G401.6 (cell line): ENCODE measurements at regions not wholly inside any gene's neighbourhood (a gene's known extent, or its start where the extent isn't known, plus 50 kb on each side); places are given as distances from the start of the nearest gene placed in this dataset.
"Not testable (repeated sequence)": the region's sequence is repeated elsewhere in the genome, so short reads cannot be mapped to it uniquely, and the experiment has no call there.

ENCODE experiments used
- FAIRE-seq: peaks from 2 replicates; lab custom pipeline; 2012; peaks lifted over from hg19 to GRCh38; lab: Jason Lieb, UNC

DNA sequence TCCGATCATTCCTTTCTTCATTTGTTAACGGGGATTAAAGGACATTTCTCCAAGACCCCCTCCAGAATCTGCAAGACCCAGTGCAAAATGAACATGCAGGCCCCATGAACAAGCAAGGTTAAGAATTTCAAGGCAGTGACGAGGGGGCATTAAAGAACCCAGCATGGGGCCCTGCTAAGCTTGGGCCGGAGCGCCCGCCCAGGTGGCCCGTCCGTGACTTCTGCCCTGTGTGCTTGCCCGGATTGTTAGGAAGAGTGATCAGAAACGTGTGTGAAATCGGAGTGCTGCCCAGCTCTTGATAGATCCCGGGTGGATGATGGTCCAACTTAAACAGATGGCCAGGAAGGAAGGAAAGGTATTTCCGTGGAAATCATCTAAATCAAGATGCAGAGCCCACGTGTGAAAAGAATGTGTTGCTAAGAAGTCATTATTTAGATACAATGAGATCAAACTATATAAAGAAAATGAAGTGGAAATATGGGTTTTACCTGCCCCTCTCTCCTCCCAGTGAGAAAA lies 213.6 kb downstream of the KLF6 start:
- FAIRE-seq: no peak

DNA sequence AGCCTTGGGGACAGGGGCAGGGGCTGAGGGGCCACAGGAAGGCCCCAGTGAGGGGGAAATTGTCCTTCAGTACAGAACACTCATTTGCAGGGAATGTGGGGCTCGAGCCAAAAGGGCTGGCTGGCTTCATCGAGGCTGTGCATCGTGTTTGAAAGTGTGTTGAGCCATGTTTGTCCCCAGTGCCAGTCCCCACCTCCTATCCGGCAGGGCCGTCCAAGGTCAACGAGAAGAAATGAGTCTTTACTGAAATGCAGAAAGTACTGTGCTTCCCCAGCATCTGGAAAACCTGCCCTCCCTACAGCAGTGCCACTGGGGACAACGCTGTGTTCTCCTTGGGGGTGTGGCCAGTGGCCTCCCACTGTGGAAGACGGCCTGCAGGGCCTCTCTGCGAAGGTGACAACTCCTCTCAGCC lies 214.1 kb downstream of the KLF6 start:
- no peak for FAIRE-seq

DNA sequence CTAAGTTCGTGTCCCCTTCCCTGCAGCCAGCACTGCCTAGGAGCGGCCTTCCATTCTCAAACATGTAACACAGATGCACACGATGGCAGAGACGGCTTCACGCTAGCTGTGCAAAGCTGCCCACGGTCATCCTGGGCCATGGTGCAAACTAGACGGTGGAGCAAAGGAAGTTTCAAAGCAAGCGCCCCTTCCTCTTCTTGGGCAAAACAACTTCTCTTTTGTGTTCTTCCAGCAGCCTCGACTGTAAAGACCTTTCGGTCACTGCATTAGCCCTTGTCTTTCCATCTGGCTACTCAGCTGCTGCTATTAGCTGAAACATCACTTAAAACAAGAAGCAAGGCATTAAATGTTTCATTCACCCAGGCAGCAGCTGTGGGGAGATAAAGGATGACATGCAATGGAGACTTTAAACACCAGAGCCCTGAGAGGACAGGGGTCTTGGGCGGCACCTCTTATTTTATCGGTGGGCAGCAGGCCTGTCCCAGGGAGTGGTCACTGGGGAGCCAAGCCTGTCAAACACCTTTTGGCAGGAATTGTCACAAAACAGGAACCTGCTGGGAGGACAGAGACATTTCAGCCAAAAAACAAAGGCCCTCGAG lies 214.8 kb downstream of the KLF6 start:
- no peak for FAIRE-seq

DNA sequence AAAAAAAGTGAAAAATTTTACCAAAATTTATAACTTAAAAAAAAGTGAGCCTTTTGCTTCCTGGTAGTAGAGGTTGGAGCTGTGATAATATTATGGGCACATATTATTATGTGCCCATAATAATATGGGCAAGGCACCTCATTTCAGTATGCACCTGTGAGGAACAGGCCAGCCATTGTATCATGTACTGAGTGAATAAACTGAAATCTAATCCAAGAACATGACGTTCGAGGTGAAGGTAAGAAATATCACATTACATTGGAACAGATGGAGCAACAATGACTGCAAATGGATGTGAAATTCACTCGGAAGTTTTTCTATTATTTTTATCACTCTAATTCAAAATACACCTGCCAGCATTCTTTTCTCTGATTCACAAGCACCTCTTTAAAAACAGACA lies 216.0 kb downstream of the KLF6 start:
- no peak for FAIRE-seq

DNA sequence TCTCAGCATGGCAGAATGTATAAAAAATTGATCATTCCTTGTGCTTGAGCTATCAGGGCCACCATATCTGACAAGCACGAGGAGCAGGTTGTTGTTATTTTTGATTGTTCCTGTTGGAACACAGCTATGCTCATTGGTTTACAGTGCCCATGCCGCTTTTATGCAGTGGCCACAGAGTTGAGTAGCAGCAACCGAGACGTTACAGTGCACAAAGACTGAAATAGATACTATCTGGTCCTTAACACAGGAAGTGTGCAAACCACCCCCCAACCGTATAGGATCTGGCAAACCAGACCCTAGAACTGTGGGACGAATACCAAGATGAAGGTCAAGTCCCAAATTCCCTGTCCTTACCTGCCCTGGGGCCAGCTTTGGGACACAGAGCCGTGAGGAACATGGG lies 216.6 kb downstream of the KLF6 start:
- no peak for FAIRE-seq

DNA sequence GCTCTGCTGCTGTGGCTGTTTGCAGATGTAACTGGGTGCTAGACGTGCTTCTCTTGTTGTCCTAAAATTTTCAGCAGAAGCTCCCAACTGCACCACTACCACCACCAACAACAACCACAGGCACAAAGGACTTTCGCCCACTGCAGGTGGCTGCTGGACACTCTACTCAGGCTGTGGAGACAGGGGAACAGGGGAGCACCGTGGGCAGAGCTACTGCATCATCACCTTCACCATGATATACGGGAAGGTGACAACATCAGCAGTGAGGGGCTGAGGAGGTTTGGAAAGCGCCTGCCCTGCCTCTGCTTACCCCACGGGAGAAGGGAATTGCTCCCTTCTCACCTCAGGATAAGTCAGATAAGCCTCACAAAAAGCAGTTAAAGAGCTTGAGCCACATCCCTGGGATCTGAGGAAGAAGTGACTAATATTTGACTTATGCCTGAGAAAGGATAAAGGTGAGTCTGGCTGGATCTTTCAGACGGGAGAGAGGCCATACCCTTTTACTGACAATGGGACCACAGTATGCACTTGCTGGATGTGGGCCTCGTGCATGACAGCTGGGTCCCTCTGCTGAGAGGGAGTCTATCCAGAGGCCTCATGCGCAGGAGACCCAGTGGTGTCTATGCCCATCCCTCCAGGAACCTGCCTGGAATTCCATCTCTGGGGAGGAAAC lies 217.6 kb downstream of the KLF6 start:
- FAIRE-seq: no peak

DNA sequence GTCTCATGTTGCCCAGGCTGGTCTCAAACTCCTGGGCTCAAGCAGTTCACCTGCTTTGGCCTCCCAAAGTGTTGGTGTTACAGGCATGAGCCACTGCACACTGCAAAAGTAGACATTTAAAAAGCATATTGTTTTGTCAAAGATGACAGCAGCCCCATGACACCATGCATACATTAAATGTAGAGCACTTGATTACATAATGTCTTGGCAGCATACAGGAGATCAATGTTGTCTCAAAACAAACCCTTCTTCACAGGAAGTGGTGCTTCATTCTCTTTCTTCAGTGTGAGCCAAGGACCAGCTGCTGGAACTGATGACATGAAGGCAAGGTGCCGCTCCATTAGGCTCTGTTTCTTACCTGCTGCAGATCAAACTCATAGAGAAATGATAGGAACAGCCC lies 218.4 kb downstream of the KLF6 start:
- no peak for FAIRE-seq

DNA sequence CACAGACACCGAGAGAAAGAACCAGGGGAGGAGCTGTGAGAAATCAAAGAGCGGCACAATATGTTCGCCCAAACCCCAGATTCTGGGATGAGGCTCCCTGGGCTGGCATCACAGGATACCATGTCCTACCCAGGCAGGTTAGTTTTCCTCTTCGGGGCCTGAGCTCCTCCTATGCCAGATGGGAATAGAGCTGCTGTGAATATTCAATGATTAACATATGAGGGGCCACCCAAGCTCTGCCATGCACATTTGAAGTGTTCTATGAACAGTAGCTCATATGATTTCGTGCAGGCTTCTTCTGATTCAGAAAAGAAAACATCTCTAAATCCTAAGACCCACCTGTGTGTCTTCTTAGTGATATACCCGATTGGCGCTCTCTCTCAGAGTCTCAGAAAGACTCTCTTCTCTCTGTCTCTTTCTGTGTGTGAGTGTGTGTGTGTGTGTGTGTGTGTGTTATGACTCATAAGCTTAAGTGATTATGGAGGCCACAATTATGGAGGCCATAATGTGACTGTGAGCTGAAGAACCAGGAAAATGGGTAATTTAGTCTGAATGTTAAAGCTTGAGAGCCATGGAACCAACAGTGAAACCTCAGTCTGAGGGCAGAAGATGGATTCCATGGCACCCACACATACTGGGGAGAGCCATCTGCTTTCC lies 220.5 kb downstream of the KLF6 start:
- FAIRE-seq: no peak

DNA sequence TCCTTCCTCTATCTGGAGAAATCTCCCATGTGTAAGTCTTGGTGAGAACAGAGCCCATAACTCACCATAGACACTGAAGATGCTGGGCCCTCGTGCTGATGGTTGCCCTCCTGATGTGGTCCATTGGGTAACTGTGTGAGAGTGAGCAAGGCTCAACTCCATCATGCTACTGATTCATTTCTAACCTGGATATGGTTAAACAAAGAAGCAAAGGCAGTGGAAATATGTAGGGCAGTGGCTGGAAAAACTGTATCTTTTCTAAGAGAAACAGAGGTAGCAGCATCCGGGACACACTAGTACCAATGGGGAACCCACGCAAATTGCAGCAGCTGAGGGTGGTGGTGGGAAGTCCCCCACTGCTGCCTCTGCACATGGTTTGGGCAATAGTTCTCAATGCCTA lies 221.7 kb downstream of the KLF6 start:
- FAIRE-seq: no peak

DNA sequence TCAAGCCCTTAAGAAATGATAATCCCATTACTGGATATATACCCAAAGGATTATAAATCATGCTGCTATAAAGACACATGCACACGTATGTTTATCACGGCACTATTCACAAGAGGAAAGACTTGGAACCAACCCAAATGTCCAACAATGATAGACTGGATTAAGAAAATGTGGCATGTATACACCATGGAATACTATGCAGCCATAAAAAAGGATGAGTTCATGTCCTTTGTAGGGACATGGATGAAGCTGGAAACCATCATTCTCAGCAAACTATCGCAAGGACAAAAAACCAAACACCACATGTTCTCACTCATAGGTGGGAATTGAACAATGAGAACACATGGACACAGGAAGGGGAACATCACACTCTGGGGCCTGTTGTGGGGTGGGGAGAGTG lies 224.4 kb downstream of the KLF6 start:
- not testable (repeated sequence) for FAIRE-seq

DNA sequence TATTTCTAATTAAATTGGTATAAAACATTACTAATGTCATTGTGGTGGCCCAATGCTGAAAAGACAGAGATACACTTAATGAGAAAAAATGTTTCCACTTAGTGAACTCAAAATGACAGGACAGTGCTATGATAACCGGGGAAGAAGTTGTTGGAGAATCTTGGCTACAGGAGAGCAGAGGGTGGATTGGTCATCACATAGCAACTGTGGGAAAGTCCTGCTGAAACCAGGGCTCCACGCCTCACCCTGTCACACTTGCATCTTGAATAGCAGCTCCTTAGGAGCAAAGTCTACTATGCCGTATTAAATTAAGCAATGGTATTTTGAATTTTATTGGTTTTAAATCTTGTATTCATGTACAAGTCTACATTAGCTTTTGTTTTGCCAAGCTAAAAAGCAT lies 225.5 kb downstream of the KLF6 start:
- no peak for FAIRE-seq

DNA sequence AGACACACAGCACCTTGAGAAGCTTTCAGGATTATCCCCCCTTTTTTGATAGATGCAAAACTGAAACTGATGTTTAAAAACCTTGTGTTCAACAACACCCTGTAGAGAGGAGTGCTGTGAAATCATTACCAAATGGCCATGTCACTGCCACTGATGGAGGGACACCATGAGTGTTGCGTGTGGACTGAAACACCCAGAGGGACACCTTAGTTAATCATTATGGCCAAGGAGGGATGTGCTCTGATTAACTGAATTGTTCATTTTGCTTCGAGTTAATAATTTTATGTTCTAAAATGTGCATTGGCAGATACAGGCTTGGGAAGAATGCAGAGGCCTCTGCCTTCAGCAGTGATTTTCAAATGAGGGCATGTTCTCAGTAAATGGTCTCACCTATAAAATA lies 226.0 kb downstream of the KLF6 start:
- FAIRE-seq: no peak

DNA sequence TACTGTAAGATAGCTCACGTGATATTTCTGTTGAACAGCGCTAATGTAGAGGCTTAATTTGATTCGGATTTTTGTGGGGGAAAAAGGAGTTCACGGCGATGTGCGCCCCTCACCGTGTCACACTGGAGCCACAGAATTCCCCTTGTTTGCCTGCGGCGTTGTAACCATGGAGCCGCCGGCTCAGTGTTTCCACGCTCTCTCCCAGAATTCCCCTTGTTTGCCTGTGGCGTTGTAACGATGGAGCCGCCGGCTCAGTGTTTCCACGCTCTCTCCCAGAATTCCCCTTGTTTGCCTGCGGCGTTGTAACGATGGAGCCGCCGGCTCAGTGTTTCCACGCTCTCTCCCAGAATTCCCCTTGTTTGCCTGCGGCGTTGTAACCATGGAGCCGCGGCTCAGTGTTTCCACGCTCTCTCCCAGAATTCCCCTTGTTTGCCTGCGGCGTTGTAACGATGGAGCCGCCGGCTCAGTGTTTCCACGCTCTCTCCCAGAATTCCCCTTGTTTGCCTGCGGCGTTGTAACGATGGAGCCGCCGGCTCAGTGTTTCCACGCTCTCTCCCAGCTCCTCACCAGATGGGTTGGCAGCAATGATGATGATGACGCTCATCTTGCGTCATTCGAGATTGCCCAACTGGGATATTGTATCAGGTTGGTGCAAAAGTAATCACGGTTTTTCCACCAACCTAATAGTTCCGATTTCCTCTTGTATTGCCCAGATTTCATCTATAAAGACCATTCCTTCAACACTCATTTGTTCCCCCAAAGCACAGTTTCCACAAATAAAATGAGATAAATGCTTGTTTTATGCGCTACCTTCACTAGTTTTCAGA lies 228.6 kb downstream of the KLF6 start:
- not testable (repeated sequence) for FAIRE-seq

DNA sequence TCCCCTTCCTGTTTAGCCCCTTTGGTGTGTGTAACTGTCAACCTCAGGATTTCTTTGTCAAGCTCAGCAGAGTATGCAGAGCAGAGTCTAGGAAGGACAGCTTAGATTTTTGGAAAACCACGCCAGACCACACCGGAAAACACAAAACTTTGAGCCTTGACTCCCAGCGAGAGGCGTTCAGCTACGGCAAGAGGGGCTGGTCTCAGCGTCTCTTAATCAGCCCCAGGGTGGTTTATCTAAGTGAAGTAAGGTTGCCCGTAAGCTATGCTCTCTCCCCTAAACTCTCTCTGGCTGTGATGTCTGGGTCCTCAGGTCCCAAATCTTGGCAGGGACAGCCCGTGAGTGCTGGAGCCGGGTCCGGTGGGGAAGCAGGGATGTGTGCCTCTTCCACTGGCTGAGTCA lies 230.9 kb downstream of the KLF6 start:
- no peak for FAIRE-seq

DNA sequence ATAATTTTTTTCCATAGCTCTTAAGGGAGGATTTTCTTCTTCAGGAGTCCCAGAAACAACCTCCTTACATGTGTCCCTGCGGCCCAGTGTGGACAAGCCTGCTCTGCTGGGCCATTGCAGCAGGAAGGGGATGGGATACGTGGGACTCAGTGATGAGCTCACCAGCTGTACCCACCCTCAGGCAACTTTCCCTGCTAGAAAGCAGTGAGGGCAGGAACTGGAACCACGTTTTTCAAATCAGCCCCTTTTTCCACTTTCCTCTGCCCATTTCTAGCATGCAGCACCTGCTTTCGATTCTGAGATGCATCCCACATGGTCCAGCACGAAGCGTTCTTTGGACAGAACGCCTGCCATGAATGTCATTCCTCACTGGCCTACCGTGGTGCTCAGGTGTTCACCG lies 232.7 kb downstream of the KLF6 start:
- FAIRE-seq: no peak

DNA sequence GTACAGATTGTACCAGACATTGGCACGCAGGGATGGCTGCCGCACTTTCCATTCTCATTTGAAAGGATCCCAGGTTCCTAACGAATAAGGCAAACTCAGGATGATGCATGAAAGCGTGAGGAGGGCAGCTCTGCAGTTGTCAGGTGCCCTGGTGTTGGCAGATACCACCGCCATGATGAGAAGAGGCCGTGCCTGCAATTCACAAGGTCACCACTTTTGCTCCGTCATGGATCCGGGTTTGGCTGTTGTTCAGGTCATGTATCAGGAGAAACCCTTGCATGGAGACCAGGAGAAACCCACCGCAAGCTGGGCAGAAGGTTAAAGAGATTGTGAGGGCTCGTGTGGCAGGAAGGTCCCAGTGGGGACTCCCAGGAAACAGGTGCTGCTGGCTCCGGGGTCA lies 233.2 kb downstream of the KLF6 start:
- FAIRE-seq: no peak

DNA sequence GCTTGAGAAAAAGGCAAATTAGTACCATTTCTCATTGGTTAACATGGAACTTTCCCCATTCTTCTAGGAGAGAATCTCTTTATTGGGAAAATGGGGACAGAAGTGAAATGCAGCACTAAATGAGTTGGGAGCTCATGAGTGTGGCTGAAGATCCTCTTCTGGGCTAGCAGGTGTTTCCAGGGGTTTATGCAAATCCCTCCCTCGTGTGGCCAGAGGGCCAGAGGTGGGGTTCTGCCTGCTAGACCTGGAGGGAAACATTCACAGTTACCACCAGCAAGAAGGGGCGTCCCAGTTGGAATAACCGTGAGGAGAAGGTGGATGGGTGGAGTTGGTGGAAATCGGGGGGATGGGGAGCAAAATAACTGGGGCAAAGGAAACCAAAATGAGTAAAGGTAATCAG lies 235.9 kb downstream of the KLF6 start:
- FAIRE-seq: no peak

DNA sequence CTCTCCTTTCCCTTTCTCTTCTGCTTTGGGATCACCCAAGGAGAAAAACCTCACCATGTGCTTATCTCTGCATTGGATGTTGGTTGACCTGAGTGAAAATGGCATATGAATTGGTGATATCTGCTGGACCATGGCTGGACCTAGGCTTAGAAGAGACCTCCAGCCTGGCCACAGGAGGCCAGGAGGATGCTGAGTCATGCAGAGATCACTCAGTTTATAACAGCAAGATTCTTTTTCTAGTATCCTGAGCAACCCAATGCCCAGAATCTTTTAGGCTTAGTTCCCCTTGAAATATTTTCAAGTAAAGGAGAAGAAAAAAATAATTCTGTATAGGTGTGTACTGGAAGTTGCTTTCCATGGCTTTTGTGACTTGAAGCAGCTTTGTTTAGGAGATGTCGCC lies 236.3 kb downstream of the KLF6 start:
- no peak for FAIRE-seq

DNA sequence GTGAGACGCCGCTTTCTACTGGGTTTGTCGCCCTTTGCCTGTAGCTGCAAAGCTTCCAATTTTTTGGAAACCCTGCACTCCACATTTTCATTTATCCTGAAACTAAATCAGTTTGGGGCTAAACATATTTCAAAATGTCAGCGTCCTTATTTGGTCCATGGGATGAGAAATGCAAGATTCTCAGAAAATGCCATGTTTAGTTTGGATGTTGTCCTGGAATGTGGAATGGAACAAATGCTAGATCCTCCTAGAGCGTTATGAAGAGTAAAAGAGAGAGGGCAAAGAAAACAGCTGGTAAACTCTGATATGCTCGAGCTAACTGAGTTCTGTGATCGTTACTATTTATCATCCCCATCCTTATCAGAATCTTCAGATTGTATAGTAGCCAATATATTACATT lies 236.9 kb downstream of the KLF6 start:
- no peak for FAIRE-seq

DNA sequence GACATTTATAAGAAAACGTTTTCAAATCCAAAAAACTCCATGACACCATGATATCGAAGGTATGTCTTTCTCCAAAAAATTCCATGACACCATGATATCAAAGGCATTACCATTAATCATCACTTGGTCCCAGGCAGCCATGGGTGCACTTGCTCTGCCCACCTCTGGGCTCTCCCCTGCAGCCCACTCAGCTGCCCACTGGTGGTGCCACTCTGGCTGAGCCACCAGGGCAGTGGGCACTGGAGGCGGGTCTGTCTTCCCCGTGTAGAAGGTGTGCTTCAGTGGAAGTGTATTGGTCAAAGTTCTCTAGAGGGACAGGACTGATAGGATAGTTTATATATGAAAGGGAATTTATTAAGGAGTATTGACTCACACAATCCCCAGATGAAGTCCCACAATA lies 240.4 kb downstream of the KLF6 start:
- no peak for FAIRE-seq

DNA sequence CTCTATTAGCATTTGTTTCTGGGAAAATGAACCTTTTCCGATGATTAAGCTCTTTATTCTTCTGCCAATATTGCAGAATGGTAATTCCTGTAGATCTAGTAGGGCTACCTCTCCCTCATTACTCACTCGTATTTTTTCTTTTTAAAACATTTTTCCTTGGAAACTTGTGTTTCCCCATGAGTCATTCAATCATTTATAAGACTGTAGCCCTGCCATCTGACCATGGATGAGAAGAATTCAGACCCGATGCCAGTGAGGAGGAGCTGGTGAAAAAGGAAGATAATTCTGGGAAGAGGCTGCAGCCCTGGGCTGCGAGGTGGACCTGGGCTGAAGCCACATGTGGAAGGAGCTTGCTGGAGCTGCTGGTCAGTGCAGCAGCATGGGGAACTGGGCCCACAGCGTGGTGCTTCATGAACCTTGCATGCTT lies 242.8 kb downstream of the KLF6 start:
- no peak for FAIRE-seq

DNA sequence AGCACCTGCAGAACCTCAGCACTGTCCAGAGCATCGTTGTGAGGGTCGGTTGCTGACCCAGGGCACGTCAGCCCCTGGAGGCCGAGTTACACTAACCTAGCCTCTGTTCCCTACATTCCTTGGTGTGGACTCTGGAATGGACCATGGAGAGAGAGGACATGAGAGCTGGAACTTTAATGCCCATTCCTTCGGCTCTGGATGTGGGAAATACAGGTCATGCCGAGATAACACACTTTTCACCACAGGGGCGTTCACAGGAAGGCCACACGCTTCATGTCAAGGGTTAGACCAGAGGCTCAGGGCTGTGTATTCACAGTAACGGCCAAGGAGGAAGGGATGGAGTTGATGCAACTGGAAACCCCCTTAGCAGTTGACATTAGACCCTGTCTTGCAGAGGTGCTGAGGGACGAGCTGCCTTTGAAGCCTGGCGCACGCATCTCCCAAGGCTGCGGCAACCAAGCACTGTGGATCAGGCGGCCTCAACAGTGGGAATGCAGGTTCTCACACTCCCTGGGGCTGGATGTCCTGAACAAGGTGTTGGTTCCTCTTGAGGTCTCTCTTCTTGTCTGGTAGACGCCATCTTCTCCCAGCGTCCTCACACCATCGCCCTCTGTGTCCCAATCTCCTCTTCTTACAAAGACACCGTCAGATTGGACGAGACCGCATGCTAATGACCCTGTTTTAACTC lies 245.2 kb downstream of the KLF6 start:
- no peak for FAIRE-seq
